H9 (cell line): ENCODE measurements at regions not wholly inside any gene's neighbourhood (a gene's known extent, or its start where the extent isn't known, plus 50 kb on each side); places are given as distances from the start of the nearest gene placed in this dataset.

Experiments
- DNase-seq: peaks from one replicate; pipeline ENCODE4 v3.0.0-alpha.2; 2017
- H2AFZ ChIP-seq: one replicate; pipeline ENCODE4 v1.6.1; 2013; ENCODE audit warnings: mild to moderate bottlenecking, low read length, control low read depth, moderate library complexity
- H2AK5ac ChIP-seq: 2 replicates; pipeline ENCODE4 v1.6.1; 2013; ENCODE audit warnings: low read length, control low read depth, mixed read lengths; ENCODE audit not compliant: insufficient read length
- H2BK120ac ChIP-seq: one replicate; pipeline ENCODE4 v1.6.1; 2013; ENCODE audit warnings: low read depth, mild to moderate bottlenecking, low read length, control low read depth, inconsistent platforms; ENCODE audit not compliant: poor library complexity, severe bottlenecking
- H2BK12ac ChIP-seq: 2 replicates; pipeline ENCODE4 v1.6.1; 2013; ENCODE audit warnings: low read length, control low read depth, mixed read lengths, low read depth; ENCODE audit not compliant: insufficient read length
- H2BK15ac ChIP-seq: 2 replicates; pipeline ENCODE4 v1.6.1; 2013; ENCODE audit warnings: low read depth, low read length, control low read depth
- H2BK20ac ChIP-seq: one replicate; pipeline ENCODE4 v1.6.1; 2013; ENCODE audit warnings: low read depth, mild to moderate bottlenecking, low read length, control low read depth, inconsistent platforms; ENCODE audit not compliant: poor library complexity, severe bottlenecking
- H2BK5ac ChIP-seq: 2 replicates; pipeline ENCODE4 v1.6.1; 2013; ENCODE audit warnings: low read length, control low read depth, mixed read lengths; ENCODE audit not compliant: insufficient read length
- H3K14ac ChIP-seq: 2 replicates; pipeline ENCODE4 v1.6.1; 2013; ENCODE audit warnings: low read length, control low read depth; ENCODE audit not compliant: insufficient read depth
- H3K18ac ChIP-seq: 2 replicates; pipeline ENCODE4 v1.6.1; 2013; ENCODE audit warnings: low read depth, mild to moderate bottlenecking, mixed read lengths, low read length, control low read depth; ENCODE audit not compliant: insufficient read length
- H3K23ac ChIP-seq: 2 replicates; pipeline ENCODE4 v1.6.1; 2013; ENCODE audit warnings: low read length, control low read depth, mixed read lengths, low read depth; ENCODE audit not compliant: insufficient read length
- H3K23me2 ChIP-seq: 2 replicates; pipeline ENCODE4 v1.6.1; 2013; ENCODE audit warnings: low read depth, mild to moderate bottlenecking, mixed read lengths, low read length, control low read depth; ENCODE audit not compliant: insufficient read length, poor library complexity, severe bottlenecking
- H3K27ac ChIP-seq: 2 replicates; pipeline ENCODE4 v1.5.1; 2013; ENCODE audit warnings: low read length, control low read depth, mixed read lengths, low read depth; ENCODE audit not compliant: insufficient read length
- H3K27me3 ChIP-seq: 2 replicates; pipeline ENCODE4 v1.6.1; 2013; ENCODE audit warnings: low read length, control low read depth, inconsistent platforms; ENCODE audit not compliant: insufficient read depth
- H3K4ac ChIP-seq: 2 replicates; pipeline ENCODE4 v1.6.1; 2013; ENCODE audit warnings: low read depth, mild to moderate bottlenecking, control low read depth, inconsistent platforms, low read length, moderate library complexity
- H3K4me1 ChIP-seq: 2 replicates; pipeline ENCODE4 v1.6.1; 2013; ENCODE audit warnings: low read length, control low read depth, inconsistent platforms; ENCODE audit not compliant: insufficient read depth
- H3K4me2 ChIP-seq: 2 replicates; pipeline ENCODE4 v1.6.1; 2013; ENCODE audit warnings: low read length, control low read depth, mixed read lengths; ENCODE audit not compliant: insufficient read length, insufficient read depth
- H3K56ac ChIP-seq: 2 replicates; pipeline ENCODE4 v1.6.1; 2013; ENCODE audit warnings: low read depth, mild to moderate bottlenecking, mixed read lengths, low read length, control low read depth; ENCODE audit not compliant: insufficient read length
- H3K79me1 ChIP-seq: 2 replicates; pipeline ENCODE4 v1.6.1; 2013; ENCODE audit warnings: low read depth, mild to moderate bottlenecking, moderate library complexity, low read length, control low read depth, inconsistent platforms; ENCODE audit not compliant: insufficient read depth, poor library complexity, severe bottlenecking
- H3K79me2 ChIP-seq: 2 replicates; pipeline ENCODE4 v1.6.1; 2013; ENCODE audit warnings: low read length, control low read depth, inconsistent platforms; ENCODE audit not compliant: insufficient read depth
- H3K9ac ChIP-seq: 2 replicates; pipeline ENCODE4 v1.6.1; 2013; ENCODE audit warnings: low read length, control low read depth, mixed read lengths; ENCODE audit not compliant: insufficient read length; ENCODE audit errors: extremely low read depth
- H3K9me3 ChIP-seq: one replicate; pipeline ENCODE4 v1.6.1; 2013; ENCODE audit warnings: low read depth, low read length, inconsistent platforms; ENCODE audit not compliant: control insufficient read depth
- H3T11ph ChIP-seq: one replicate; pipeline ENCODE4 v1.6.1; 2013; ENCODE audit warnings: mild to moderate bottlenecking, low read length, control low read depth, inconsistent platforms
- H4K20me1 ChIP-seq: one replicate; pipeline ENCODE4 v1.6.1; 2013; ENCODE audit not compliant: control insufficient read depth, insufficient read length, insufficient read depth
- H4K5ac ChIP-seq: 2 replicates; pipeline ENCODE4 v1.6.1; 2013; ENCODE audit warnings: low read depth, mild to moderate bottlenecking, mixed read lengths, low read length, control low read depth; ENCODE audit not compliant: insufficient read length
- H4K8ac ChIP-seq: replicated peaks from 2 replicates; pipeline ENCODE4 v1.6.1; 2013; ENCODE audit warnings: low read length, control low read depth, mixed read lengths, low read depth; ENCODE audit not compliant: insufficient read length
- H4K91ac ChIP-seq: 2 replicates; pipeline ENCODE4 v1.6.1; 2013; ENCODE audit warnings: low read depth, mild to moderate bottlenecking, moderate library complexity, mixed read lengths, low read length, control low read depth; ENCODE audit not compliant: insufficient read length
- H3K27ac Mint-ChIP-seq, 3 experiments: 2 replicates in 2 of 3; 3 replicates in 1 of 3; pipeline ENCODE4 v1.8.0; 2020 to 2021; ENCODE audit warnings: mixed read lengths in 3 of 3, mild to moderate bottlenecking in 1 of 3, moderate library complexity in 1 of 3
- H3K27me3 Mint-ChIP-seq: 2 replicates; pipeline ENCODE4 v1.8.0; 2021; ENCODE audit warnings: low read depth, mild to moderate bottlenecking, moderate library complexity, mixed read lengths
- H3K36me3 Mint-ChIP-seq, 3 experiments: 2 replicates in 2 of 3; 3 replicates in 1 of 3; pipeline ENCODE4 v1.8.0; 2020 to 2021; ENCODE audit warnings: low read depth in 3 of 3, mixed read lengths in 3 of 3; ENCODE audit not compliant: insufficient read depth in 1 of 3
- H3K4me1 Mint-ChIP-seq, 2 experiments: 2 replicates each; pipeline ENCODE4 v1.8.0; 2020; ENCODE audit warnings: mixed read lengths in 2 of 2
- H3K4me3 Mint-ChIP-seq, 2 experiments: 2 replicates in 1 of 2; 3 replicates in 1 of 2; pipeline ENCODE4 v1.8.0; 2020 to 2021; ENCODE audit warnings: mild to moderate bottlenecking in 2 of 2, mixed read lengths in 2 of 2, moderate library complexity in 1 of 2
- H3K9me3 Mint-ChIP-seq, 2 experiments: 2 replicates in 1 of 2; 3 replicates in 1 of 2; pipeline ENCODE4 v1.8.0; 2020; ENCODE audit warnings: mild to moderate bottlenecking in 2 of 2, mixed read lengths in 2 of 2, moderate library complexity in 1 of 2
- WGBS: extraction: QIAGEN DNeasy Blood & Tissue Kit; methylation state at CpG from one replicate; pipeline ENCODE4 v1.1.7; 2013; ENCODE audit warnings: missing lambda C conversion rate, low lambda C conversion rate, mixed read lengths; ENCODE audit not compliant: insufficient read length; ENCODE audit errors: extremely low coverage; 5-methylcytosine and 5-hydroxymethylcytosine counted together
- TF ChIP-seq, protein P1 (sequence below): fragments of 200-600 bp; sonication (generic); conservative IDR thresholded peaks from 3 replicates; pipeline ENCODE4 v1.8.0; 2021; ENCODE audit warnings: antibody characterized with exemption, mild to moderate bottlenecking

DNA sequence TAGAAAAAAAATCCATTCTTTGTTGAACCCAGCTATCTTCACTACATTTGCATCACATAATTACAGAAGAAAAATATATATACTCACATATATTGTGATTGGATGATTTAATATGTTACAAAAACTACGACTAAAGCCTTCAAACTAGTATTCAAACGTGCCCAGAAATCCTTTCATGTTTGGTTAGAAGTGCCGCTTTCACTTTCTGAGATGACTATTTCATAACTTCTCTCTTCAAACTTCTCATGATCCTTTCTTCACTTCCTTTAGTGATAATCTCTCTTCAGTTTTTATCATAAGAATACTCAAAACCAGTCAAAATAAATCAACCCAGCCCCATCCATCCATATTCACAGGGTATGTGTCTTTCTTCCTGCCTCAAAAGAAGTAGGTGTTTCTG, 50.8 kb upstream of the NAF1 start:
- H4K8ac ChIP-seq, result no peak overlapping the region
- no peaks in the 10 kb centered on the region for H3K9me3 ChIP-seq
- H2AK5ac ChIP-seq, result no peak overlapping the region
- H3K23me2 ChIP-seq, result no peaks in the 10 kb centered on the region
- H2BK5ac ChIP-seq, result no peak overlapping the region
- no peak overlapping the region for H3T11ph ChIP-seq
- H3K14ac ChIP-seq, result no peak overlapping the region
- H3K36me3 Mint-ChIP-seq, result peaks cover 0 to 7% (median 0%) of the 10 kb centered on the region in 3 experiments; a peak in 1 of 7 replicates
- H3K27ac ChIP-seq, result no peak overlapping the region
- H2BK20ac ChIP-seq, result no peak overlapping the region
- no peak overlapping the region for H2AFZ ChIP-seq
- H4K5ac ChIP-seq, result no peak overlapping the region
- TF ChIP-seq, protein P1, sequence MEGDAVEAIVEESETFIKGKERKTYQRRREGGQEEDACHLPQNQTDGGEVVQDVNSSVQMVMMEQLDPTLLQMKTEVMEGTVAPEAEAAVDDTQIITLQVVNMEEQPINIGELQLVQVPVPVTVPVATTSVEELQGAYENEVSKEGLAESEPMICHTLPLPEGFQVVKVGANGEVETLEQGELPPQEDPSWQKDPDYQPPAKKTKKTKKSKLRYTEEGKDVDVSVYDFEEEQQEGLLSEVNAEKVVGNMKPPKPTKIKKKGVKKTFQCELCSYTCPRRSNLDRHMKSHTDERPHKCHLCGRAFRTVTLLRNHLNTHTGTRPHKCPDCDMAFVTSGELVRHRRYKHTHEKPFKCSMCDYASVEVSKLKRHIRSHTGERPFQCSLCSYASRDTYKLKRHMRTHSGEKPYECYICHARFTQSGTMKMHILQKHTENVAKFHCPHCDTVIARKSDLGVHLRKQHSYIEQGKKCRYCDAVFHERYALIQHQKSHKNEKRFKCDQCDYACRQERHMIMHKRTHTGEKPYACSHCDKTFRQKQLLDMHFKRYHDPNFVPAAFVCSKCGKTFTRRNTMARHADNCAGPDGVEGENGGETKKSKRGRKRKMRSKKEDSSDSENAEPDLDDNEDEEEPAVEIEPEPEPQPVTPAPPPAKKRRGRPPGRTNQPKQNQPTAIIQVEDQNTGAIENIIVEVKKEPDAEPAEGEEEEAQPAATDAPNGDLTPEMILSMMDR, result no peak
- no peak overlapping the region for H3K9ac ChIP-seq
- H3K4me2 ChIP-seq, result no peak overlapping the region
- no peak overlapping the region for H3K23ac ChIP-seq
- no peak overlapping the region for H3K4me3 Mint-ChIP-seq
- H3K4ac ChIP-seq, result no peak overlapping the region
- H3K79me2 ChIP-seq, result no peaks in the 10 kb centered on the region
- no peak for DNase-seq
- H4K20me1 ChIP-seq, result no peaks in the 10 kb centered on the region
- H2BK15ac ChIP-seq, result no peak overlapping the region
- H3K27ac Mint-ChIP-seq, result no peak overlapping the region
- H2BK12ac ChIP-seq, result no peak overlapping the region
- H3K9me3 Mint-ChIP-seq, result peaks cover 2 to 3% of the 10 kb centered on the region in 2 experiments; a peak in 1 of 5 replicates
- no peak overlapping the region for H2BK120ac ChIP-seq
- no peaks in the 10 kb centered on the region for H3K79me1 ChIP-seq
- WGBS, result no CpG with 5 or more reads among the region's 3 CpGs
- no peaks in the 10 kb centered on the region for H3K27me3 ChIP-seq
- peaks cover 3 to 4% of the 10 kb centered on the region in 2 experiments; a peak in 3 of 4 replicates for H3K4me1 Mint-ChIP-seq
- no peak overlapping the region for H3K18ac ChIP-seq
- no peak overlapping the region for H3K56ac ChIP-seq
- no peaks in the 10 kb centered on the region for H3K27me3 Mint-ChIP-seq
- no peaks in the 10 kb centered on the region for H3K4me1 ChIP-seq
- H4K91ac ChIP-seq, result no peak overlapping the region
